HepG2 (cell line): ENCODE measurements at regions not wholly inside any gene's neighbourhood (a gene's known extent, or its start where the extent isn't known, plus 50 kb on each side); places are given as distances from the start of the nearest gene placed in this dataset.

Source experiments
- CTCF ChIP-seq: sonication (generic); formaldehyde crosslinking; IDR thresholded peaks from 2 replicates; pipeline ENCODE4 v1.5.0; 2020; ENCODE audit warnings: mild to moderate bottlenecking, missing genetic modification reagents, moderate library complexity
- FOXP1 ChIP-seq, 2 experiments: fragments of 450-650 bp in 1 of 2; IDR thresholded peaks; 2 replicates each; pipeline ENCODE4 v1.6.1; 2017 to 2018; ENCODE audit warnings: antibody characterized with exemption in 1 of 2
- TFE3 ChIP-seq: IDR thresholded peaks from 2 replicates; pipeline ENCODE4 v1.6.1; 2016

GRCh38 chr7:92934096-92934495 lies 97.7 kb upstream of the CDK6 start:
- no peak for TF ChIP-seq CTCF (CRISPR knock-in tag)
- TF ChIP-seq FOXP1 (IDR thresholded peaks at IDR 0.05): no peak
- TF ChIP-seq FOXP1 (CRISPR knock-in tag; IDR thresholded peaks at IDR 0.05): no peak
- TF ChIP-seq TFE3 (CRISPR knock-in tag): no peak
